HG03064 (cell line): ENCODE measurements at regions not wholly inside any gene's neighbourhood (a gene's known extent, or its start where the extent isn't known, plus 50 kb on each side); places are given as distances from the start of the nearest gene placed in this dataset.

ENCODE experiments used
- ATAC-seq: cut with Tn5 transposase; IDR thresholded peaks from one replicate; pipeline ENCODE4 v1.9.1; 2021; ENCODE audit warnings: low read depth; ENCODE audit not compliant: unreplicated experiment

DNA sequence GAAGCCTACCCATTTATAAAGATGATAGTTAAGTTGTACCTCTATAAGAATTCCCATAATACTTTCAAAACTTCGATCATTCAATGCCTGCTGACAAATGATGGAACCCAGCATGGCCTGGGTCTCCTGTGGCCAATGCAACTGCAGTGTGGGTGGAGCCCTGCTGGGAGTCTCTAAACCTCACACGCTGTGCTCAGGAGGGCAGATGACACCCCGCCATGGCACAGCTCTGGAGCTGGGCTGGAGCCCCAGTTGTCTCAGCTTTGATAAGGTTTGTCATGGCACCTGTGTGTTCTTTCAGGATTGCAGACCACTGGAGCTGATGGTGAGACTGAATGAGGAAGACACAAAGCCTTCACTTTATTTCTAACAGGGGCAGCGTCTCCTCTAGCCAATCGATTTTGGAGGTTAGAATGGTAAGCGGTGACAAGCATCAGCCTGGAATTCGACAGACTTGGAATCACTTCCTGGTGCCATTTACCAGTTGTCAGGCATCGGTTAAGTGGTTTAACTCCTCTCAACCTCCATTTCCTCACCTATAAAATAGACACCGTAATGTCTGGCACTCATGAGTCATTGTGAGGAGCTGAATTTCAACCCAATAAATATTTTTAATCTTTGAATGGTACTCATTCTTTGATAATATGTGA is 383.6 kb upstream of the SALL3 start:
- ATAC-seq = no peak

DNA sequence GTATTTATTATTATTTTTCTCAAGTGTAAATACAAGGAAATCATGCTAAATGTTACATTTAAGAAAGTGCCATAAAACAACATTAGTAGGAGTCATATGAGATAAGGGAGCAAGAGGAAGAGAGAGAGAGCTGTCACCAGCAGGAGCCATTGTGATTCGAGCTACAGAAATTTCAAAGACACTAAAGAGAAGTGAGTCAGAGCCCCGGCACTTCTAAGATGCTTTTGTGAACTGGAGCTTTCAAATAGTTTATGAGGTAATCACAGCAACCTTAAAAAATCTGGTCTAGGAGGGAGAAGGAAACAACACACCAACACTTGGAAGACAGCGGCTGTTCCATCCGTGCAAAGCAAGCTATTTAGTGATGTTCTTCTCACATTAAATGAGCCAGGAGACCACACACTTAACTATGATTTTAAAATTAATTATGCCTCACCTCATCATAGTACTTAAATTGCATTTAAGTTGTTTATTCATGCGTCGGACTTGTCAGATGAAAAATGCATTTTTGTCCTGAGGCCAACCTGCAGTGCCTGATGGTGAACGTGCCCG is 382.7 kb upstream of the SALL3 start:
- ATAC-seq = no peak

DNA sequence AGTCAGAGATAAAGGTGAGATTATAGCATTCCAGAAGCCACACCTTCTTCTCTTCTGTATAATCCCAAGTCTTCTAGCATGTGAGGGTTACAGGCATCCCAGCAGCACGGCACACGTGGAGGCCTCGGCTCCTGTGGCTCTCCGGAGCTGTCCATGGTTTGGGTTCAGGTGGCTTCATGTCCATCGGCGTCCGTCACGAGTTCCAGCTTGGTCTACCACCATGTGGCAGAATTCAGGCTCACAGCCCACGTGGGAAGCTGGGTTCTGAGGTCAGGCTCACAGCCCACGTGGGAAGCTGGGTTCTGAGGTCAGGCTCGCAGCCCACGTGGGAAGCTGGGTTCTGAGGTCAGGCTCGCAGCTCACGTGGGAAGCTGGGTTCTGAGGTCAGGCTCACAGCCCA is 378.3 kb upstream of the SALL3 start:
- no peak for ATAC-seq

DNA sequence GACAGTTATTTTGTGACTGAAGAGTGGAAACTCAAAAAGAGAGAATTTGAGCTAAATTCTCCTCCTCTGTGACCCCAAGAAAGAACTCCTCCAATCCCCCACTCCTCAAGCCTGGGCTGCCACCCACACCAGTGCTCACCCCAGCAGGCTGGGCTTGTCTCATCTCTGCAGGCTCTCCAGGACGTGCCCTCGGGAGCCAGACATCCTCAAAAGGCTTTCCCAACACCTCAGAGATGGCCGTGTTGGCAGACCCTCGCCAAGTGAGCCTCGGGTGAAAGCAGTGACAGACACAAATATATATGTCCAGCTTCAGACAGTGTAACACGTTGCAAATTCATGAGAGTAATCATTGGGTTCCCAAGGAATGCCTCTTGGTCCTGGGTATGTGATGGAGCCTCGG is 377.7 kb upstream of the SALL3 start:
- no peak for ATAC-seq

DNA sequence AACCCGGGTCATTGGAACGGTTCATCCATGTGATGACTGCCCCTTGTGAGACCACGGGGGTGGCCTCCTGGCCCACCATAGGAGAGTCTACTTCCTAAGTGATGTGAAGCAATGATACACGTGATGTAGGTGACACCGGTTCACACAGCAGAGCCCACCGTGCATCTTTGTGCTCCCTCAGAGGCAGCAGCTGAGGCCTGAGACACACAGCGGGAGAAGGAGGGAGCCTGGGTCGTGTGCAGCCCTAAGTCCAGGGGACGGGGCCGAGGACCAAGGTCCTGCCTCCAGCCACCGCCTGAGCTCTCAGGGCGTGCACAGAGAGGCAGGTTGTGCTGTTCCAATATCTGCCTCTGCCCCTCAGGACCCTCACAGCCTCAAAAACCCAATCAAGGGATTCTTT is 377.2 kb upstream of the SALL3 start:
- no peak for ATAC-seq

DNA sequence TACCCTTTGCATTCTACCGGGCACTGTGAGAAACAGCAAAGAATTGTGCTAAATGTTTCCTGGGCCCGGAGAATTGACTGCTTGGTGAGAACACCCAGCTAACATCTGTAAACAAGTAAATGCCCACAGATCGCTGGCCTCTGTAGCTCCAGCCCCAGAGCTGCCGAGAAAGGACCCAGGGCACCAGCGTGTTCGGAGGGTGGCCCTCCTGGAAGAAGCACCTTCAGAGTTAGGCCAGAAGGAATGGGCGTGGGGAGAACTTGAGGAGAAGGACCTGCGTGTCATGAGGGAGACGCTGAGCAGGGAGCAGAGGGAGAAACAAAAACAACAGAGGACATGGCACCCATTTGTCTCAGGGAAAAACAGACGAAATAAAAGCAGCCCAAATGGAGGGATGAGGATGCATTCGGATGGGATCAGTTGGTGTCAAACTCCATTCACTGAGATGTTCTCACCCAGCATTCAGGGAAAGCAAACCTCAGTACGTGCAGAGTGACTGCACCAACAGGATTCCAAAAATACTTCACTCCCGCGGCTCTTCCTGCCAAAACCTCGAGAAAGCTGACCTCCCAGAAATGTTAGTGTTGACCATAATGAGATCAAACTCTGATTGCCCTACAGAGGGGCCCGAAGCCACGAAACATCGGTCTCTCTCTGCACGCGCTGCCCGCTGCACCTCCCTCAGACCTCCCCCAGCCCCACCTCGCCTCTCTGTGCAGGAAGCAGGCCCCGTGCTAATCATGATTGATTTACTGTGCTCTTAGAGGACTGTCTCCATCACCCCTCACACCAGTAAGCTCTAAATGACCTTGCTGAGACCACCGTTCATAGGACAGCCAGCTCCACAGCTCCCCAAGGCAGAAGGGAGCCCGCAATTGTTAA is 376.3 kb upstream of the SALL3 start:
- ATAC-seq = no peak

DNA sequence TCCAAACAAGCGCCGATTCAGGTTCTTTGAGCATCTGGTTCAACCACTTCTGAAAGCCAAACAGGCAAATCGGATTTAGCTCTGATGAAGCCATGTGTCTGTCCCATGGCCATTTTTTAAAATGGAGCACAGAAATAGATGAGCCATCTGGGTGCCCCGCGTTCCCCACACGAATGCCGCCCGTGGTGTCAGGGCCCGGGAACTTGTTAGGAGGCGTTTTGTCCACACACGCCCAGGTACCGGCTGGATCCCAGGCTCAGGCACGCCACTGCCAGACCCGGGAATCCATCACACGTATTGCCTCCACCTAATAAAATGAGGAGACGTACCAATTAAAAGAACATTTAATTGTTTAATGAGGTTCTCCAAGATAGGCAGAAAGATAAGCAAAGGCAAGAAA is 374.4 kb upstream of the SALL3 start:
- ATAC-seq = no peak

DNA sequence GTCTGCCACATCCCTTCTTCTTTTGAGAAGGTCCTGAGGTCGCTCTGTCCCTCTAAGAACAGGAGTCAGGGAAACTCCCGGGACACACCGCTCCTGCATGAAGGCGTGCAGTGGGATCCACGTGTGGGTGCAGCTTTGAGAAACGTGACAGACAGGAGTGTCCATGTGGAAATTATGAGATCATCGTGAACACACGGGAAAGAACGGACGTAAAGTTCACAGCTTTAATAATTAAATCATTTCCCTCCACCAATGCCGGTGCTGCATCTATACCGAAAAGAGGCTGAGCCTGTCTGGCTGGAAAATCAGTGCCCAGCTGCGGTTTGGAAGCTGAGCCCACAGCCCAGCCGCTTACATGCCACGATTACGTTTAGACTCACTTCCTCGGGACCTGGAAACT is 372.4 kb upstream of the SALL3 start:
- ATAC-seq = no peak

DNA sequence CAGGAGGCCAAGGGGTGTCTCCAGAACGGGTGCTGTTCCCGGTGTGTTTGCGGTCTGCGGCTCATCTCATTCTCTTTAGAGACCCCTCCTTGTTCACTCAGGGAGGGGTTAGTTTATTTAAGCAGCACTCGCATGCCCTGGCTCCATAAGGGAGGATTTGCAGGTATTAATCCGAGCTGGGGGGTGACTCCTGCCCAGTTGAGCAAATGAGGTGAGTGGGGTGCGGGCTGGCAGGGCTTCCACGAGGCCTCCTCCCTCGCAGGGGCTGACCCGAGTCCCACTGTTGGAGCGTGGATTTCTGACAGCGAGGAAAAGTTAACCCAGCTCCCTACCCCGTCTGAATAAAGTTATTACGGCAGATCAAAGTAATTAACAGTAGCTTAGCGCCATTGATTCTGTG is 371.8 kb upstream of the SALL3 start:
- ATAC-seq = no peak

DNA sequence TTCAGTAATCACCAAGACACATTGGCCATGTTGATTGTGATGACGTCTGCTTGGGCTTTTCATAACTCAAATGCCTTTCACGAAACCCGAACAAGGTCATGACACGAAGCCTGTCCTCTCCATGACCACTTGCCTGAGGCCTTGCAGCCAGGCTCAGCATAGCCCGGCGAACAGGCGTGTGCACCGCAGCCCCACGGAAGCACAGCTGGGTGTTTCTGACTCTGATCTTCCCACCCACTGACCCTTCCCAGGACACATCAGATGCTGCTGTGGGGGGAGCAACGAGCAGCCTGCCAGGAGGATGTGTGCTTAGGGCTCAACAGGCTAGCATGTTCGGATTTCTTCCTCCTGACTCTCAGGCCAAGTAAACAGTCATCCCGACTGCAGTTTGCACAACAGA is 369.4 kb upstream of the SALL3 start:
- no peak for ATAC-seq

DNA sequence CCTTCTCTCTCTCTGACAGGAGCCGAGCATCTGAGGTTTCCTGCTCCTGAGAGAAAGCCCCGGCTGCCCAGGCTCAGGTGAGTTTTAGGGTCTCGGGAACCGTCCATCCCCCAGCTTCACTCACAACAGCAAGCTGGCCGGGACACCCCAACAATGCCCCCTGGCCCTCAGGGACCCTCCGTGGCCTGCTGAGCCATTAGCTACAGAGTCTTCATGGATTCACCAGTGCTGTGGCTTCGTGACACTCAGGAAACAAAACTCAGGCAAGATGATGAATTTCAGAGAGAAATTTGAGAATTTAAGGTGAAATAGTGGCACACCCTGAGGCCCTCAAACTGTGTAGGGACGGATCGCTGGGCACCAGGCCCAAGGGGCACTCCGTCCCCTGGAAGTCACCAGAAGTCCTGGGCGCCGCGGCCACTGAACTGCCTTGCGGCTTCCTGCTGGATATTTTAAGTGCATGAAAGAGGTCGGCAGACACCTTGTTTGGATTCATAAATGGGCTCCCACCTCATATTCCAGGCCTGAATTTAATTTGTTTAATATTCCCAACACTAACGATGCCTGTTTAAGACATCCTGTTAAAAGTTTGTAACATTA is 368.3 kb upstream of the SALL3 start:
- no peak for ATAC-seq

DNA sequence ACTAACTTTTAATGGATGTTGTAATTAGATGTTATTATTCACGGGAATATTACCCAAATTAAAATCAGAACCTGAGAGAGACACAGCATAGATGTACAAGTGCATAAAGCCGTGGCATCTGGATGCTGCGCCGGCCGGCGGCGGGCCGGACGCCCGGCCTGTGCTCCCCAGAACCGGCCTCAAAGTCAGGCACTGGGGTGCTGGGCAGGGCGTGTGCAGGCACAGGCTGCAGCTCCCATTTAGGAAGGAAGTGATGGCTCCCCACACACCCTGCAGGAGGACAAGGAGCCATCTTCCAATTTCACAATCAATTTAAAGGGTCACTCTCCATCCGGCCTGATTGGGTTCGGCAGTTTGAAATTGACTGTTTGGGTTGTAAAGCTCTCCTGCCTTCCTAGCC is 367.7 kb upstream of the SALL3 start:
- ATAC-seq = no peak

DNA sequence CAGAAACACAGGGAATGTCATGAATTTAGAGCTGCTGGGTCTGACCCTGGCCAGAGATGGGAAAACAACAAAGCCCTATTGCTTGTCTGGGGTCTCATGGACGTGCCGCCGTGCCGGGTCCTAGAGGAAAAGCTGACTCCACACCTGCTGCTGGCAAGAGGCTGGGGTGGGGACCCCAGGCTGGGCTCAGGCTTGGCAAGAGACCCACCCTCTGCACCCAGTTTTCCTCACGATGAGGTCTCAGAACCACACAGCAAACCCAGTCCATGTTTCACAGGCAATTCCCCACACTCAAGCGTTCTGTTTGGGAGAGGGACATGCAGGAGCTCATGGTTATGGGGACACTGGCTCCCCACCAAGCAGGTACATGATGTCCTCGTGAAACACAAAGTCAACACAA is 367.3 kb upstream of the SALL3 start:
- no peak for ATAC-seq

DNA sequence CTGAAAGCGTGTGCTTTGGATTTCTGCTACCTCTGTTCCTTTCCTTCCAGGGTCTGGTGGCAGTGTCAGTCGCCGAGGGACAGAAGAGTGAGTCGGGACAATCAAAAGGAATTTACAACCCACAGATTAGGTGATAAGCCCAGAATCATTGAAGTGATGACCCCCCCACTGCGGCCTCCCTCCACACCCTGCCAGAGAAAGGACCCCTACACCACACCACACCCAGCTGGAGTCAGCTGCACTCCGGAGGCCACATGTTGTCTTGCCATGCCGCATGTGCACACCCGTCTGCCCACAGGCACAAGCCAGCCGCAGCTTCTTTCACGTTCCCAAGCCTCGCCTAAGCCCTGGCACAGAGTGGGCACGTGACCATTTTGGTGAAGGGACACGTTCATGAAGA is 366.8 kb upstream of the SALL3 start:
- ATAC-seq = no peak

DNA sequence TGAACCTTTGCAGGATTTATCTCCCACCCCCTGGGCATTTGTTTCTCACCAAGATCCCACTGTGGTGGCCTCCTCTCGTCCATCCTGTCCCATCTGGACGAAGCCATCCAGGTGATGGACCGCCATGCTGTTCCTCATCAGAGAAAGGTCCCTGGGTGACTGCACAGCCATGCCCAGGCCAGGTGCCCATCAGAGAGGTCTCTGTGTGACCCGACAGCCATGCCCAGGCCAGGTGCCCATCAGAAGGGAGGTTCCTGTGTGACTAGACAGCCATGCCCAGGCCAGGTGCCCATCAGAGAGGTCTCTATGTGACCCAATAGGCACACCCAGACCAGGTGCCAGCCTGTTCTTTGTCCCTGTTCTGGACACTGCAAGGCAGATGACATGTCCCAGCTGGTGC is 360.9 kb upstream of the SALL3 start:
- ATAC-seq = no peak

DNA sequence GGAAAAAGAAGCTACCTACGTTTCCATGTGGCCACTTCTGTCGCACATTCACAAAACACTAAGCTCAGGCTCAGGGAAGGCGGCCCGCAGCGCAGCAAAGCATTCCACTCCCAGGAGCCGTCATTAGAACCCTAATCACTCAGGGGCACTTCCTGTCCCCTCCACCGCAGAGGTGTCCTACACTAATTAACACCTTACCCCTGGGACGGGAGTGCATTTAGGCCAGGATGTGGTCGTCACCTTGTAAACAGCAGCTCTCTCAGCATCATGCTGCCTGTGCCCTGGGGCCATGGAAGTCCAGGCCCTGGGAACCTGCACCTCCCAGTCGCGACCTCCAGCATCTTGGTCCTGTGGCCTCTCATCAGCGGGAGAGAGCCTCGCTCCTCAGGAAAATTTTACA is 359.8 kb upstream of the SALL3 start:
- no peak for ATAC-seq

DNA sequence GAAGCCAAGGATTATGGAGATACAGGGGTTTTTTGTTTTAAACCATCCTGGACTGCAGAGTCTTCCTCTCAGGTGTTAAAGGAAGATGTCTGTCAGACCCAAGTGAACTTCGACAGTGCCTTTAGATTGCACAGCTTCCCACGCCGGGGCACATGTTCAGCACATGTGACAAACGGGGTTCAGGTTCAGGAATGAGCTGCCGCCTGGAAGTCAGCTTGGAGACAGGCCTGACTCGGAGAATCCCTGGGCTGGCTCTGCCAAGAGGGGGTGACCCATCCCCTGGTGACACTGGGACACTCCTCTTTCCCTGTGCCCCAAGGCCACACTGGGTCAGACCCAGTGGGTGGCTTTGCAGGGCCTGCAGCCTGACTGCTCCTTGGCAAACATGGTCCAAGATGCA is 359.3 kb upstream of the SALL3 start:
- no peak for ATAC-seq

DNA sequence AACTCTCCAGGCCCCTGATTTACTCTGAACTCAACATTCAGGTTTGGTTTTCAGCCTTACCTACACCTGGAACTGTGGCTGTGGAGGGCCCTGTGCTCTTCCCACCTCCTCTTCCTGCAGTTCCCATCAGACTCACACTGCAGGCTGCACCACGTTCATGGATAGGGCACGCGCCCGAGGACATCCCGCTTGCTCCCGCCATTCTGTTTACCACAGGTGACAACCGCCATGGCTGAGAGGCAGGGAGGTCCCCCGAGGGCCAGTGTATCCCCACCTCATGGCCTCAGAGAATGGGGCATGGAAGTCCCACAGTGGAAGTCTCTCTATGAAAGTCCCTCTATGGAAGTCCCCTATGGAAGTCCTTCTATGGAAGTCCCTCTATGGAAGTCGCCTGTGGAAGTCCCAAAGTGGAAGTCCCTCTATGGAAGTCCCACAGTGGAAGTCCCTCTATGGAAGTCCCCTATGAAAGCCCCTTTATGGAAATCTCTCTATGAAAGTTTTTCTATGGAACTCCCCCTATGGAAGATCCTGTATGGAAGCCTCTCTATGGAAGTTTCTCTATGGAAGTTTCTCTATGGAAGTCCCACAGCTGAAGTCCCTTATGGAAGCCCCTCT is 358.4 kb upstream of the SALL3 start:
- ATAC-seq = no peak

DNA sequence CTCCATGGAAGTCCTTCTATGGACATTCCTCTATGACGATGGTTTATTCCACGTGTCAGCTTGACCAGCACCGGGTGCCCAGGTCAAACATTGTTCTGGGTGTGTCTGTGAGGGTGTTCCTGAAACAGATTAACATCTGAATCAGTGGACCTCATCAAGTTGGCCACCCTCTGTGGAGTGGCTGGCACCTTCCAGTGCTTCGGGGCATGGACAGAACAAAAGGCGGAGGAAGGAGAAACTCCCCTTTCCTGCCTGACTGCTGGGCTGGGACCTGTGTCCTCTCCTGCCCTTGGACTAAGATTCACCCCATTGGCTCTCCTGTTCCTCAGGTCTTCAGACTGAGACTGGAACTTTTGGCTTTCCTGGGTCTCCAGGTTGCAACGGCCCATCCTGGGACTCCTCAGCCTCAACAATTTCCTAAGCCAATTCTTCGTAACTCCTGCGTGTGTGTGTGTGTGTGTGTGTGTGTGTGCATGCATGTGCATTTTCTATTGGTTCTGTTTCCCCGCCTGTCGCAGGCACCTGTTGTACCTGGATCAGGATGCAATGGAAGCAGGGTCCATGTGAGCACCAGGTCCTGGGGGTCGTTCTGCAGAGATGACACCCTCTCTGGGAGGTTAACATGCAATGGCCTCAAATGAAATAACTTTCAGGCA is 357.2 kb upstream of the SALL3 start:
- ATAC-seq = no peak

DNA sequence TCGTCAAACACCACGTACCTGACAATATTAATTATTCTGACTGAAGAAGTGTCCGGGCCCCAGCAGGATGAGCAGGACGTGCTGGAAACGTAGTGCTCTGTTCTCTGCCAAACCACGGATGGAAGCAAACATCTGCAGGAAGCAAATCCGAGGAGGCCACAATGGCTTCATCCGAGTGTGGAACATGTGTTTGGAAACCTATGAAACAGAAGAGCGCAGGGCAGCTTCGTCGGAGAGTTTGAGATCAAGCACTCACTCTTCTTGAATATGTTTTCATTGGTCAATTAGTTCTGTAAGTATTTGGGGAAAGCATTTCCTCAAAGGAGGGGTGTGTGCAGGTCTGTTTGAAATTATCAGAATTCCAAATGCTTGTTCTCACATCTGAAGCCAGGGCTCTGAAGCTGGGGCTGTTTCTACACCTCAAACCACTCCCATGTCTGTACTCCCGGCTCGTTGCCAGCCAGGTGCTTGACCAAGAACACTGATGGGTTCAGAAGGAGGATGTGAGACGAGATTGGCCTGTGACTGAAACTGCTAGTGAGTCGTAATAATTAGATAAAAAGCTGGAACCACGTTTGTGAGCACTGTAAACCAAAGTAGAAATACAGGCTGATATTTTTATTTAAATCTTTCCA is 356.6 kb upstream of the SALL3 start:
- no peak for ATAC-seq
